ENCODE measurements at regions not wholly inside any gene's neighbourhood (a gene's known extent, or its start where the extent isn't known, plus 50 kb on each side); places are given as distances from the start of the nearest gene placed in this dataset.

GRCh38 chr6:126764104-126764503 is 354.4 kb upstream of the RSPO3 start:
- TF ChIP-seq, protein P1, sequence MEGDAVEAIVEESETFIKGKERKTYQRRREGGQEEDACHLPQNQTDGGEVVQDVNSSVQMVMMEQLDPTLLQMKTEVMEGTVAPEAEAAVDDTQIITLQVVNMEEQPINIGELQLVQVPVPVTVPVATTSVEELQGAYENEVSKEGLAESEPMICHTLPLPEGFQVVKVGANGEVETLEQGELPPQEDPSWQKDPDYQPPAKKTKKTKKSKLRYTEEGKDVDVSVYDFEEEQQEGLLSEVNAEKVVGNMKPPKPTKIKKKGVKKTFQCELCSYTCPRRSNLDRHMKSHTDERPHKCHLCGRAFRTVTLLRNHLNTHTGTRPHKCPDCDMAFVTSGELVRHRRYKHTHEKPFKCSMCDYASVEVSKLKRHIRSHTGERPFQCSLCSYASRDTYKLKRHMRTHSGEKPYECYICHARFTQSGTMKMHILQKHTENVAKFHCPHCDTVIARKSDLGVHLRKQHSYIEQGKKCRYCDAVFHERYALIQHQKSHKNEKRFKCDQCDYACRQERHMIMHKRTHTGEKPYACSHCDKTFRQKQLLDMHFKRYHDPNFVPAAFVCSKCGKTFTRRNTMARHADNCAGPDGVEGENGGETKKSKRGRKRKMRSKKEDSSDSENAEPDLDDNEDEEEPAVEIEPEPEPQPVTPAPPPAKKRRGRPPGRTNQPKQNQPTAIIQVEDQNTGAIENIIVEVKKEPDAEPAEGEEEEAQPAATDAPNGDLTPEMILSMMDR (conservative IDR thresholded peaks at IDR 0.05; ENCODE audit: control insufficient read depth, insufficient read depth, low read depth, low read length) = no peak
- no peak overlapping the region for H3K4me3 ChIP-seq (ENCODE audit: control insufficient read depth, low read depth, low read length)
- peak; percentile 15 for DNase-seq (ENCODE audit: low read depth)

DNA sequence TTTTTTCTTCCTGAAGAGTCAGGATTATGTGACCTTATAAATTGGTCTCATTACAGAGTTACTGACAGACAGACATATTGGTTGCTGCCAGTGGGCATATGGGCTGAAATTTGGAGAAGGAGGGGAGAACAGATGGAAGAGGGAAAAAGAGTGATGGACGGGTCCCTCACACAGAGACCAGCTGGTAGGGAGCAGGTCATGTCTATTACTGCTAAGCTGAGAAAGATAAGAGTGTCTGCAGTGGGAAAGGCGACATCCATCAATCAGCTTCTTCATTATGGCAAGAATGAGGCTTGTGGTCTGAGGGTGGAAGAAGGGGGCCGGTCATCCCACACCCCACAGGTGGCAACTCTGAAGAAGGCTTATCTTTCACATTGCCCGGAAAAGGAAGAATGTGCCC is 353.8 kb upstream of the RSPO3 start:
- H3K4me3 ChIP-seq (ENCODE audit: control insufficient read depth, low read depth, low read length) = no peak overlapping the region
- DNase-seq (ENCODE audit: low read depth) = no peak
- TF ChIP-seq, protein P1 (conservative IDR thresholded peaks at IDR 0.05; ENCODE audit: control insufficient read depth, insufficient read depth, low read depth, low read length) = no peak

DNA sequence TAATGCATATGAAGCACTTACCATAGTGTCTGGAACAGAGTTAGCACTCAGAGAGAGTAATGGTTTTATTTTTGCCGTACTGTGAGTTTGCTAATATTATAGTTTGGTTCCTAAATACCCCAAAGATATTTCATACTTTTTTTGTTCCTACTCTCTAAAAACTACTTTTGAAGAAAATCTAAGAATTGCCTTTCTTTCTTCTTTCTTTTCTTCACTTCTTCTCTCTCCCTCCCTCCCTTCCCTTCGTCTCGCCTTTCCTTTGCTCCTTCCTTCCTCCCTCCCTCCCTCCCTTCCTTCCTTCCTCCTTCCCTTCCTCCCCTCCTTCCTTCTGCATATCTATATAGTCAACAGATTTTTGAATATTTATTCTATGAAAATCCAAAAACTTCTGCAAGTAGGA is 351.7 kb upstream of the RSPO3 start:
- DNase-seq (ENCODE audit: low read depth) = no peak
- TF ChIP-seq, protein P1 (conservative IDR thresholded peaks at IDR 0.05; ENCODE audit: control insufficient read depth, insufficient read depth, low read depth, low read length) = no peak
- no peak overlapping the region for H3K4me3 ChIP-seq (ENCODE audit: control insufficient read depth, low read depth, low read length)

DNA sequence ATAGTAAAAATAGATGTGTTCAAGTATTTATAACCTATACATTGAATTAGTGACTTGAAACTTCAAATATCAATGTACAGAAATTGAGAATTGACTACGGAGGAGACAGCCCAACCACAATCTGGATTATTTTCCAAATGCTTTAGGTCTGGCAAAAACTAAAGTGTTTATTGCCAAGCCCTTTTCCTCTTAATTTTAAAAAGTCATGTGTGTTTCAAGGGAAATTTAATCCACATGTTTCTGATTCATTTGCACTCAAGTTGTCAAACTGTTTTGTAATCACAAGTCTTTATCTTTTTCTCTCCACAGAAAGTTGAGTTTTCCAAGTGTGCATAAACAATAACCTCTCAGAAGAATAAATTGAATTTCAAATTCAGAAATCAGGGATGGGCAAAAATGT is 350.8 kb upstream of the RSPO3 start:
- no peak for DNase-seq (ENCODE audit: low read depth)
- TF ChIP-seq, protein P1 (conservative IDR thresholded peaks at IDR 0.05; ENCODE audit: control insufficient read depth, insufficient read depth, low read depth, low read length) = no peak
- no peak overlapping the region for H3K4me3 ChIP-seq (ENCODE audit: control insufficient read depth, low read depth, low read length)

DNA sequence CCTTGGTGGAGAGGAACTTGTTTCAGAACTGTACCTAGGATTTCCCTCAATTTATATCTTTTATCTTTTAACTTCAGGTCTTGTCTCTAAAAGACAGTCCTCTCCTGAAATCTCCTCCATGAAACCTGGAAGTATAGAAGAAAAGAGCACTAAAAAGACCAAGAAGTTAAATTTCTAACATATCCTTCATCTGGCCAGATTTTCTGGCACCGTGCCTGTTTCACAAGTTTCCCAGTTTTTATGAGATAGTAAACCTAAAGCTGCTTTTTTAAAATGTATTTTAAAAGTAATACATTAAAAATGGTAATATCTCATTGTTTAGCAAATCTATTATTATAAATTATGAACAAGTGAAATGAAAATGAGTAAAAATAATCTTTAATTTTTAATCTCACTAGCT is 348.3 kb upstream of the RSPO3 start:
- TF ChIP-seq, protein P1 (conservative IDR thresholded peaks at IDR 0.05; ENCODE audit: control insufficient read depth, insufficient read depth, low read depth, low read length) = no peak
- H3K4me3 ChIP-seq (ENCODE audit: control insufficient read depth, low read depth, low read length) = no peak overlapping the region
- DNase-seq (ENCODE audit: low read depth) = no peak

DNA sequence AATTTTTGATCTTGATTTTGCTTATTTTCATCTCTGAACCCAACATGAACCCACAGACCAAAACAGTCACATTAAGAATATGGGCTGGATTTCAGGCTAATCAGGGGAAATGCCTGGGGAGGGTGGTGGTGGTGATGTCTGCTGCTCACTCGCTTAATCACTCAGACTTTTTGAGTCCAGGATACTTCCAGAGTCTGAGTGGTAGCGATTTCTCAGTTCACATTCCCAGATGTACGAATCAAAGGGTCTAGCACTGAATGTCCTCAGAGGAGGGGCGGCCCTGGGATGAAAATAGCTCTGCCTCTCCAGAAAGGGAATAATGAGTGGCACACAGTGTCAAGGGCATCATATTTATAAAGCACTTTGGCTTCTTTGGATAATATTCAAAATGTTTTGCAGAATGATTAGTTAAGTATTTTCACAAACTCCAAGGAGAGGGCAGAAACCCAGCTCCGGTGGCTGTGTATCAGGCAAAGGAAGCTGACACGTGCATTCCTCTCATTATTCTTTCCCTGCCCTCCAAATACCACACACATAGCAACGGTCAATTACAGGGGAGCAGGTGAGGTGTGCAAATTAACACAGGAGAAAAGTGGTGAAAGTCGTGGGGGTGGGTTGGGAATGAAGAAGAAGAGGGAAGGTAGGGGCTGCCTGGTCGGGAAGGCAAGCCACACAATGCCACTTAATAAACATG is 345.2 kb upstream of the RSPO3 start:
- TF ChIP-seq, protein P1 (conservative IDR thresholded peaks at IDR 0.05; ENCODE audit: control insufficient read depth, insufficient read depth, low read depth, low read length) = no peak
- H3K4me3 ChIP-seq (ENCODE audit: control insufficient read depth, low read depth, low read length) = no peak overlapping the region
- no peak for DNase-seq (ENCODE audit: low read depth)

GRCh38 chr6:126779331-126779730 is 339.1 kb upstream of the RSPO3 start:
- no peak overlapping the region for H3K4me3 ChIP-seq (ENCODE audit: control insufficient read depth, low read depth, low read length)
- TF ChIP-seq, protein P1 (conservative IDR thresholded peaks at IDR 0.05; ENCODE audit: control insufficient read depth, insufficient read depth, low read depth, low read length) = no peak
- DNase-seq (ENCODE audit: low read depth) = no peak

Data from fibroblast of mammary gland (primary cell).